ENCODE measurements at regions not wholly inside any gene's neighbourhood (a gene's known extent, or its start where the extent isn't known, plus 50 kb on each side); places are given as distances from the start of the nearest gene placed in this dataset.

DNA sequence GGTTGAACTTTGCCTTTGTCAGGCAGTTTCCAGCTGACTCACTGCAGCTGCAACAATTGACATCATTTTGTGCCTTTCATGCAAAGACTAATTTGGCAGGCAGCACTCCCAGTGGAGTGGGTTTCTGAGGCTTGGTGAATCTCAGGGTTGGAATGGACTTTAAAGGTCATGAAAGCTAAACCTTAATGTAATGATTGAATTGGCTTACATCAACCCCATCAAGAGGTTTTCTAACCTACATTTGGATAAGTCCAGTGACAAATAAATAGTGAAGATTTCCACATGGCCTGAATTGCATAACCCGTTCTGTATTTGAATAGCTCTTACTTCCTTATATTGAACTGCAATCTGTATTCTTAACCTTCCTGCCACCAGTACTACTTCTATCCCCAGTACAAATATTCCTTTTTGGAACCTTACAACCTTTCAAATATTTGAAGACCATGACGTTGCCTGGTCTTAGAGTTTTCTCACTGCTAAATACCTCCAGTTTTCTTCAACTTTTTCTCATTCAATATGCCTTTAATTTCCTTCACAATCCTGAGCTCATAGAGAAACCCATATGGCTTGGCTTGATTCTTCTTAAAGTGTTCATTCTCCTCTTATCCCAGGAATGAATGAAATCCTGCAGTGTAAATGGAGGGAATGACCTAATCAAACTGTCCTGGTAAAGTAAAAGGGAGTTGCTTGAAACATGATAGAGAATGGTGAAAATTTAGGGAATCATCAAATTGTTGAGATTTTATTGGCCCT is 168.1 kb upstream of the NOVA1 start:
- Histone ChIP-seq H3K27me3 (no peaks in the 10 kb centered on the region), H3K27ac (no peak overlapping the region)

DNA sequence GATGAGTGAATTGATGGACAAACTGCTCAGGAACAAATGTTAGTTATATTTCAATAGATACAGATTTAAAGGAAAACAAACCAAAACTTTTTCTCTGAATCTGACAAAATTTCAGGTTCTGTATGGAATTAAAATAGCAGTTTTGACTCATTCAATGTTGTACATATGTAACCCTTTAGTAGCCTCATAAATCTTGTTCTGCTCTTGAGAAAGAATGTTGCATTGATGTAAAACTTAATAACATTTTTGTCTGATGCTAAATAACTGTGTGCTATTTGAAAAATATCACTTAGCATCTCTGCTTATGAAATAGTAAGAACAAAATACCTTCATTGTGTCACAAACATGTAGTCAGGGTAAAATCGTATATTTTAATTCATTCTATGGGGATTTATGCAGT is 168.9 kb upstream of the NOVA1 start:
- Histone ChIP-seq H3K36me3 (no peaks in the 10 kb centered on the region), H3K4me3 (no peak overlapping the region), H3K27me3 (no peaks in the 10 kb centered on the region), H3K27ac (no peak overlapping the region), H3K9me3 (ENCODE audit: low read depth) (no peaks in the 10 kb centered on the region), H3K4me1 (ENCODE audit: low read depth) (no peaks in the 10 kb centered on the region)
- DNase-seq (ENCODE audit: low read depth in 1 of 2, low spot score in 1 of 2), result no peak
- TF ChIP-seq, protein P1, sequence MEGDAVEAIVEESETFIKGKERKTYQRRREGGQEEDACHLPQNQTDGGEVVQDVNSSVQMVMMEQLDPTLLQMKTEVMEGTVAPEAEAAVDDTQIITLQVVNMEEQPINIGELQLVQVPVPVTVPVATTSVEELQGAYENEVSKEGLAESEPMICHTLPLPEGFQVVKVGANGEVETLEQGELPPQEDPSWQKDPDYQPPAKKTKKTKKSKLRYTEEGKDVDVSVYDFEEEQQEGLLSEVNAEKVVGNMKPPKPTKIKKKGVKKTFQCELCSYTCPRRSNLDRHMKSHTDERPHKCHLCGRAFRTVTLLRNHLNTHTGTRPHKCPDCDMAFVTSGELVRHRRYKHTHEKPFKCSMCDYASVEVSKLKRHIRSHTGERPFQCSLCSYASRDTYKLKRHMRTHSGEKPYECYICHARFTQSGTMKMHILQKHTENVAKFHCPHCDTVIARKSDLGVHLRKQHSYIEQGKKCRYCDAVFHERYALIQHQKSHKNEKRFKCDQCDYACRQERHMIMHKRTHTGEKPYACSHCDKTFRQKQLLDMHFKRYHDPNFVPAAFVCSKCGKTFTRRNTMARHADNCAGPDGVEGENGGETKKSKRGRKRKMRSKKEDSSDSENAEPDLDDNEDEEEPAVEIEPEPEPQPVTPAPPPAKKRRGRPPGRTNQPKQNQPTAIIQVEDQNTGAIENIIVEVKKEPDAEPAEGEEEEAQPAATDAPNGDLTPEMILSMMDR (IDR thresholded peaks at IDR 0.05; ENCODE audit: low read depth, low read length), result no peak

More for the DNA sequence above, 168.1 kb upstream of the NOVA1 start:
- TF ChIP-seq, protein P1 (IDR thresholded peaks at IDR 0.05; ENCODE audit: low read depth, low read length), result no peak
- no peaks in the 10 kb centered on the region for H3K4me1 ChIP-seq (ENCODE audit: low read depth)
- no peaks in the 10 kb centered on the region for H3K36me3 ChIP-seq
- peak in 1 of 2 donors; percentile 91 for DNase-seq (ENCODE audit: low read depth in 1 of 2, low spot score in 1 of 2)
- no peaks in the 10 kb centered on the region for H3K9me3 ChIP-seq (ENCODE audit: low read depth)
- no peak overlapping the region for H3K4me3 ChIP-seq

DNA sequence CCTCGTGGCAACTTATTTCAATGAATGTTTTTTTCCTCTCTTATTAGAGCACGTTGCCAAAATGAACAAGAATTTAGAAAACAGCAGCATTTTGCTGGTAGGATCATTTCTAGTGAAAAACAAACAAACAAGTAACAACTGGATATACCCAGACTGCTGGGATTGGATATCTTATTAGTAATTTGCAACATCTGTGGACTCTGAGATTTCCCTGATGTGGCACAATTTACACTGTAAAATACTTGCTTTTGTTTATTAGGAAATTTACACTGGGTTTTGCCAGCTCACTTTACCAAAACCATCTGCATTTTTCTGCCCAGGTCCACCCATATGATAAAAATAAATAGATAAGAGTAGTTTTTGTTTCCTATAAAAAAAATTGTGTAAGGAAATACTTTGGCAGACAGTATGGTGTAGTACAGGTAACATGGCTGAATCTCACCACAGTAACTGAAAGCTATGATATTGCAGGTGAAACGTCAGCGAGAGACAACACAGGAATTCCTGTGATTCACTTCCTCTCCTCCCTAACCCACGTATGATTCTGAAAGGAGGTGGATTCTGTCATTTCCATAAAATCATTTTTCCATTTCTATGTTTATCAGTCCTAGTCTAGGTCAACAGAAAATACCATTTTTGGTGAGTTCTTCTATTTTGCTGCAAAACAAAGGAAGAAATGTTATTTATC is 176.2 kb upstream of the NOVA1 start:
- no peak for DNase-seq (ENCODE audit: low read depth in 1 of 2, low spot score in 1 of 2)
- Histone ChIP-seq H3K4me3 (no peak overlapping the region), H3K36me3 (no peaks in the 10 kb centered on the region), H3K27me3 (no peaks in the 10 kb centered on the region), H3K9me3 (ENCODE audit: low read depth) (no peaks in the 10 kb centered on the region), H3K27ac (no peak overlapping the region), H3K4me1 (ENCODE audit: low read depth) (no peaks in the 10 kb centered on the region)
- TF ChIP-seq, protein P1 (IDR thresholded peaks at IDR 0.05; ENCODE audit: low read depth, low read length), result no peak

DNA sequence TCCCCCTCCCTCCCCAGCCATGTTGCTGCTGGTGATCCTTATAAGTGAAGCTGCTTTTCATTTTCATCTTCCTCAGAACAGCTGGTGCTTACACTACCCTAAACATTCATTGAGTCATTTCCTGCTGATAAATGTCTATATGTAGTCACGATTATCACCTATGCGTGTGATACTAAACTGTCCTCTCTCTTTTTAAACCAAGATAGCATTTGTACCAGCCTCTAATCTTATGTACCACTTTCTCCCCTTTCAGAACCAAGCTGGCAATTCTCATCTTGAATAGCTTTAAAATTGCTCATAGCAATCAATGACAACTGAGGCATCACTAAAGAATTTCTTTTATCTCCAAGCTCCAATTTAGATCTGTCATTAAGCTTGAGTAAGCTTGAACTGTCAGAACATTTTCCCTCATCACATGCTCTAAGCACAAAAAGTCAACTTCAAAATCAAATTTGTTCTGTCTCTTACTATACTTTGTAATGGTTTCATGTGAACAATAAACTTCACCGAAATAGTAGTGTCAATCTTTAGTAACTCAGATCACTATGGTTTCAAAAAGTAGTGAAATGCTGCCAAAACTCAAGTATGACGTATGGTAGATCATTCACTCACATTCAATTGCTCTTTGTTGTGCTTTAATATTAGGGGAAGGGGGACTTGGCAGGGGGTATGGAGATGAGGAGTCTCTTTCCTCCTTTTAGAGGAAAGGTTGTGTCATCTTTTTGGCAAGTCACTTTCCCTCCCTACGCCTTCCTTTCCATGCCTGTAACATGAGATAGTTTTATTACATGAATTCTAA is 178.1 kb upstream of the NOVA1 start:
- peak in 1 of 2 donors; percentile 67 for DNase-seq (ENCODE audit: low read depth in 1 of 2, low spot score in 1 of 2)
- H3K4me1 ChIP-seq (ENCODE audit: low read depth), result no peaks in the 10 kb centered on the region
- H3K27ac ChIP-seq, result no peak overlapping the region
- no peaks in the 10 kb centered on the region for H3K36me3 ChIP-seq
- TF ChIP-seq, protein P1 (IDR thresholded peaks at IDR 0.05; ENCODE audit: low read depth, low read length), result no peak
- no peaks in the 10 kb centered on the region for H3K27me3 ChIP-seq
- H3K4me3 ChIP-seq, result no peak overlapping the region
- H3K9me3 ChIP-seq (ENCODE audit: low read depth), result no peaks in the 10 kb centered on the region

DNA sequence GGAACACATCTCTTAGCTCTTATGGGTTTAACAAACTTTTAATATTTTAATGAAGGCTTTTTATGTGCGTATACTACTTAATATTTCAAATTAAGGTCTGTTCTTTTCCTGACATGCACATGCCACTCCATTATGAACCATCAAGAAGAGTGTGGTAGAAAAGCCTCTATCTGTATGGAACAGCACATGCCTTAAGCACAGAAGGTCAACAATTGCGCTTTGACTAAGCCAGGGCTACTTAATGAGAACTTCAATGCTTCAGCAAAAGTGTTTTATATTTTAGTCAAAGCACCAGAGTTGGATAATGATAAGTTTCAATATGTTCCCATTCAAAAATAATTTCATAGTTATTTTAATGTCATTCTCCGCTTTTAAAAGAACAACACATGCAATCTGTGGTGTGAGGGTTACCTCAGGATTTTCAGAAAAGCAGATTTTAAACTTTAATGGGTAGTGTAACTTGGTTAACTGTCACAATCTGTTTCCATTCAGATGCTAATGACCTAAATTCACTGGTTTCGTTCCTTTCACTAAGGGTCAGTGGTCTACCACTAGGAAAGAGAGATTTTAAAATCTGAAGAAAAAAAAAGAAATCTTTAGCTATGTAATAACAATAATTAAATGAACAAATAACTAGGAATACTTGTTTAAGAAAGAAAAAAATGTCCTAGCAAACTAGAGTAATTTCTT is 193.4 kb upstream of the NOVA1 start:
- H3K36me3 ChIP-seq, result no peaks in the 10 kb centered on the region
- DNase-seq (ENCODE audit: low read depth in 1 of 2, low spot score in 1 of 2), result no peak
- H3K27ac ChIP-seq, result no peak overlapping the region
- no peaks in the 10 kb centered on the region for H3K4me1 ChIP-seq (ENCODE audit: low read depth)
- TF ChIP-seq, protein P1 (IDR thresholded peaks at IDR 0.05; ENCODE audit: low read depth, low read length), result no peak
- H3K9me3 ChIP-seq (ENCODE audit: low read depth), result no peaks in the 10 kb centered on the region
- H3K4me3 ChIP-seq, result no peak overlapping the region
- H3K27me3 ChIP-seq, result no peaks in the 10 kb centered on the region
